OCI-LY3 (cell line): ENCODE measurements at regions not wholly inside any gene's neighbourhood (a gene's known extent, or its start where the extent isn't known, plus 50 kb on each side); places are given as distances from the start of the nearest gene placed in this dataset.

Experiments
- H2AFZ ChIP-seq: fragments of 200-600, 300-600 bp; shearing (Covaris generic); 2 replicates; pipeline ENCODE4 v1.6.0; 2014; ENCODE audit warnings: antibody characterized with exemption, low read depth, low read length
- H3K27ac ChIP-seq: fragments of 200-600, 300-600 bp; sonication (generic); 2 replicates; pipeline ENCODE4 v1.5.1; 2014; ENCODE audit warnings: mild to moderate bottlenecking, low read length, moderate library complexity, mixed read lengths
- H3K27me3 ChIP-seq: fragments of 200-600, 300-600 bp; sonication (generic); 2 replicates; pipeline ENCODE4 v1.6.1; 2014; ENCODE audit warnings: low read depth, low read length, mixed read lengths
- H3K36me3 ChIP-seq: fragments of 200-600, 300-600 bp; sonication (generic); replicated peaks from 2 replicates; pipeline ENCODE3; 2014; ENCODE audit warnings: low read depth, low read length, mixed read lengths
- H3K4me1 ChIP-seq: fragments of 300-600, 200-600 bp; sonication (generic); 2 replicates; pipeline ENCODE4 v1.6.1; 2014; ENCODE audit warnings: low read length, mixed read lengths
- H3K4me2 ChIP-seq: fragments of 200-600, 300-600 bp; sonication (generic); 2 replicates; pipeline ENCODE4 v1.6.1; 2014; ENCODE audit warnings: low read length, mixed read lengths
- H3K4me3 ChIP-seq: fragments of 300-600, 200-600 bp; sonication (generic); 2 replicates; pipeline ENCODE4 v1.5.1; 2014; ENCODE audit warnings: antibody characterized with exemption, mild to moderate bottlenecking, low read length, moderate library complexity
- H3K79me2 ChIP-seq: fragments of 300-600, 200-600 bp; shearing (Covaris generic); 2 replicates; pipeline ENCODE4 v1.6.1; 2014; ENCODE audit warnings: mild to moderate bottlenecking, low read length, mixed read lengths
- H3K9ac ChIP-seq: fragments of 300-600, 200-600 bp; shearing (Covaris generic); 2 replicates; pipeline ENCODE4 v1.6.0; 2014; ENCODE audit warnings: mild to moderate bottlenecking, low read length, moderate library complexity
- H3K9me3 ChIP-seq: fragments of 200-600, 300-600 bp; shearing (Covaris generic); 2 replicates; pipeline ENCODE4 v1.6.1; 2014; ENCODE audit warnings: low read length, mixed read lengths; ENCODE audit not compliant: insufficient read depth
- H4K20me1 ChIP-seq: fragments of 200-600, 300-600 bp; sonication (generic); 2 replicates; pipeline ENCODE4 v1.6.1; 2016; ENCODE audit warnings: low read length, mixed read lengths; ENCODE audit not compliant: insufficient read depth
- EZH2phosphoT487 ChIP-seq: fragments of 200-600 bp; shearing (Covaris generic); IDR thresholded peaks from 2 replicates; pipeline ENCODE4 v1.6.1; 2018; ENCODE audit warnings: antibody characterized with exemption, mixed run types, low read depth
- TF ChIP-seq, protein P1 (sequence below): fragments of 200-600, 300-600 bp; sonication (generic); IDR thresholded peaks from 2 replicates; pipeline ENCODE4 v1.5.1; 2014; ENCODE audit warnings: antibody characterized with exemption, low read length, low read depth

DNA sequence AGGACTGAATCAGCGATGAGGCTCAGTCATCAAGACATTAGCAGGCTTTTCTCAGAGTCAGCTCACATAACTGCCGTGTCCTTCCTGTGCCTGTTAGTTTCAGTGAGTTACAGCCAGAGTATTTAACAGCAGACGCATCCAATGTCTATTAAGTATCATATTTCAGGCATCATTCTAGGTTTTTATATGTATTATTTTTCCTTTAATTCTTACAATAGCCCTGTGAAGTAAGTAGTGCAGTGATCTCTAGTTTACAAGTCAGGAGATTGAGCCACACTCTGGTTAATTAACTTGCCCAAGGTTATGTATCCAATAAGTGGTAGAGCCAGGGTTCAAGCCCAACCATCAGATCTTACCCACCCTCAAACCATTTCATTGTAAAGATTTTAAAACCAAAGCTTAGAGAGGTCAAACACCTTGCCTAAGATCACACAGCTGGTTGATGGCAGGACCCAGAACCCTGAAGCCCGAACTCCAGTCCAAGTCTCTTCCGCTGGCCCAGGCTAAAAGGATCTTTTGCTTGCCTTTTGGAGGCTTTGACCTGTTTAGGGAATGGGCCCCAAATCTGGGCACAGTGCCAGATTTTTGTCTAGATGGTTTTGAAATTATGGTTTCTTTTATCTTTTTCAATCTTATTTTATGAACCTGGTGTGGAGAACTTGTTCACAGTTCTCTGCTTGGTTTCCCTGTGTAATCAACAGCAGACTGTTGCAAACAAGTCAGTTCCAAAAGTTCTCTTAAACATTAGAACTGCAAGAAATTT lies 261.2 kb upstream of the CLINT1 start:
- H3K9ac ChIP-seq: no peak overlapping the region
- H3K79me2 ChIP-seq: no peaks in the 10 kb centered on the region
- H3K27me3 ChIP-seq: peaks cover 5% of the 10 kb centered on the region; the same call in 1 of the 2 replicates
- H3K36me3 ChIP-seq: no peaks in the 10 kb centered on the region
- H3K4me2 ChIP-seq: no peak overlapping the region
- H2AFZ ChIP-seq: no peak overlapping the region
- H3K27ac ChIP-seq: no peak overlapping the region
- H4K20me1 ChIP-seq: no peaks in the 10 kb centered on the region
- H3K9me3 ChIP-seq: no peaks in the 10 kb centered on the region
- peaks cover 31% of the 10 kb centered on the region for H3K4me1 ChIP-seq
- no peak for TF ChIP-seq EZH2phosphoT487
- TF ChIP-seq, protein P1, sequence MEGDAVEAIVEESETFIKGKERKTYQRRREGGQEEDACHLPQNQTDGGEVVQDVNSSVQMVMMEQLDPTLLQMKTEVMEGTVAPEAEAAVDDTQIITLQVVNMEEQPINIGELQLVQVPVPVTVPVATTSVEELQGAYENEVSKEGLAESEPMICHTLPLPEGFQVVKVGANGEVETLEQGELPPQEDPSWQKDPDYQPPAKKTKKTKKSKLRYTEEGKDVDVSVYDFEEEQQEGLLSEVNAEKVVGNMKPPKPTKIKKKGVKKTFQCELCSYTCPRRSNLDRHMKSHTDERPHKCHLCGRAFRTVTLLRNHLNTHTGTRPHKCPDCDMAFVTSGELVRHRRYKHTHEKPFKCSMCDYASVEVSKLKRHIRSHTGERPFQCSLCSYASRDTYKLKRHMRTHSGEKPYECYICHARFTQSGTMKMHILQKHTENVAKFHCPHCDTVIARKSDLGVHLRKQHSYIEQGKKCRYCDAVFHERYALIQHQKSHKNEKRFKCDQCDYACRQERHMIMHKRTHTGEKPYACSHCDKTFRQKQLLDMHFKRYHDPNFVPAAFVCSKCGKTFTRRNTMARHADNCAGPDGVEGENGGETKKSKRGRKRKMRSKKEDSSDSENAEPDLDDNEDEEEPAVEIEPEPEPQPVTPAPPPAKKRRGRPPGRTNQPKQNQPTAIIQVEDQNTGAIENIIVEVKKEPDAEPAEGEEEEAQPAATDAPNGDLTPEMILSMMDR: no peak
- no peak overlapping the region for H3K4me3 ChIP-seq

- Histone ChIP-seq H4K20me1 (no peaks in the 10 kb centered on the region), H3K4me3 (no peak overlapping the region), H3K4me1 (peaks cover 9% of the 10 kb centered on the region), H3K9me3 (no peaks in the 10 kb centered on the region), H2AFZ (no peak overlapping the region), H3K79me2 (no peaks in the 10 kb centered on the region), H3K9ac (no peak overlapping the region), H3K27me3 (peaks cover 5% of the 10 kb centered on the region; the same call in 1 of the 2 replicates), H3K27ac (no peak overlapping the region), H3K36me3 (no peaks in the 10 kb centered on the region), H3K4me2 (no peak overlapping the region)
- TF ChIP-seq, protein P1: no peak
- no peak for TF ChIP-seq EZH2phosphoT487
Measured at GRCh38 chr5:158117467-158118160, 258.7 kb upstream of the CLINT1 start.

DNA sequence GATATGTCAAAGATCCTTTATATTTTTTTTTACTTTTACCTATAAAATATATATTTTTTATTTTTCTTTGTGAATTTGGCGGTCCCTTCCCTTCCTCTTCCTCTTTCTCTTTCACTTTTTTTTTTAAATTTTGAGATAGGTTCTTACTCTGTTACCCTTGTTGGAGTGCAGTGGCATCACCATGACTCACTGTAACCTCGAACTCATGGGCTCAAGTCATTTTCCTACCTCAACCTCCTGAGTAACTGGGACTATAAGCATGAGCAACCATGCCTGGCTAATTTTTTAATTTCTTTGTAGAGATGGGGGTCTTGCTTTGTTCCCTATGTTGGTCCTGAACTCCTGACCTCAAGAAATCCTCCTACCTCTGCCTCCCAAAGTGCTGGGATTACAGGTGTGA lies 258.0 kb upstream of the CLINT1 start:
- TF ChIP-seq, protein P1: no peak
- TF ChIP-seq EZH2phosphoT487: no peak
- Histone ChIP-seq H3K9me3 (no peaks in the 10 kb centered on the region), H3K27me3 (peaks cover 5% of the 10 kb centered on the region; the same call in 1 of the 2 replicates), H3K79me2 (no peaks in the 10 kb centered on the region), H3K36me3 (no peaks in the 10 kb centered on the region), H3K4me2 (no peak overlapping the region), H3K27ac (no peak overlapping the region), H3K9ac (no peak overlapping the region), H4K20me1 (no peaks in the 10 kb centered on the region), H3K4me3 (no peak overlapping the region), H3K4me1 (peaks cover 5% of the 10 kb centered on the region; the same call in 1 of the 2 replicates), H2AFZ (no peak overlapping the region)

DNA sequence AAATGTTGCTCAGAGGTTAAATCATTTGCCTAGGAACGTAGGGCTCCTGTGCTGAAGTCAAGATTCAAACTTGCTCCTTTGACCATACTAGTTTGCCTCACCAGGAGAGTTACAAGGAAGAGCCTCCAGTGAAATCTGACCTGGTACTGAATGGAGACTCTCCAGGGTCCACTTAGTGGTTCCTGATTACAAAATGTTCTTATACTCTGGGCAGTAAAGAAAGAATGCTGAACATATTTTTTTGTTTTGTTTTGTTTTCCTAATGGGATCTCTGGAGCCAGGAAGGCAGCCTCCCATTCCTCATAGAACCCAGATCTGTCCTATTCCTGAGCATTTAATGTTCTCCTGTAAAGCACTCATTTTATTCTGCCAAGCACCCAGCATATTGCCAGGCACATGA lies 256.5 kb upstream of the CLINT1 start:
- Histone ChIP-seq H3K4me2 (no peak overlapping the region), H3K9me3 (no peaks in the 10 kb centered on the region), H3K27me3 (peaks cover 5% of the 10 kb centered on the region; the same call in 1 of the 2 replicates), H3K9ac (no peak overlapping the region), H4K20me1 (no peaks in the 10 kb centered on the region), H3K4me1 (peaks cover 5% of the 10 kb centered on the region; the same call in 1 of the 2 replicates), H2AFZ (no peak overlapping the region), H3K36me3 (no peaks in the 10 kb centered on the region), H3K79me2 (no peaks in the 10 kb centered on the region), H3K4me3 (no peak overlapping the region), H3K27ac (no peak overlapping the region)
- no peak for TF ChIP-seq EZH2phosphoT487
- TF ChIP-seq, protein P1: no peak
